A673 (cell line): ENCODE measurements at regions not wholly inside any gene's neighbourhood (a gene's known extent, or its start where the extent isn't known, plus 50 kb on each side); places are given as distances from the start of the nearest gene placed in this dataset.

Experiments
- BruUV-seq: library from RNA; stranded (reverse); fragments of 400-500 nt; replicated peaks from 2 replicates; lab custom pipeline; 2021; lab: Mats Ljungman, UMichigan
- CTCF ChIA-PET: fragments of 300-600 bp; sonication (Branson Sonifier 250); formaldehyde crosslinking; loops from one replicate; lab custom pipeline; 2022; ENCODE audit warnings: antibody characterized with exemption; lab: Charles Lee
- POLR2A ChIA-PET: fragments of 300-600 bp; sonication (Branson Sonifier 250); formaldehyde crosslinking; loops from one replicate; lab custom pipeline; 2022; ENCODE audit warnings: antibody characterized with exemption; ENCODE audit not compliant: low non-redundant PET; lab: Charles Lee
- DNase-seq: peaks from one replicate; pipeline ENCODE4 v3.0.0-alpha.2; 2015; ENCODE audit warnings: low spot score
- H3K27ac ChIP-seq: fragments of 200-600 bp; sonication (generic); 2 replicates; pipeline ENCODE4 v1.5.1; 2016; ENCODE audit warnings: mixed run types, low read depth, mild to moderate bottlenecking, mixed read lengths, antibody characterized with exemption, low read length; ENCODE audit not compliant: poor library complexity, severe bottlenecking
- H3K27me3 ChIP-seq: fragments of 200-600 bp; sonication (generic); replicated peaks from 2 replicates; pipeline ENCODE4 v1.6.1; 2017; ENCODE audit warnings: mixed run types, low read depth, mild to moderate bottlenecking, mixed read lengths, antibody characterized with exemption, low read length; ENCODE audit not compliant: insufficient read depth, poor library complexity
- H3K36me3 ChIP-seq: fragments of 200-600 bp; sonication (generic); 2 replicates; pipeline ENCODE4 v1.6.1; 2016; ENCODE audit warnings: mixed run types, mild to moderate bottlenecking, mixed read lengths, antibody characterized with exemption, low read length; ENCODE audit not compliant: insufficient read depth, poor library complexity, severe bottlenecking
- H3K4me1 ChIP-seq: fragments of 200-600 bp; sonication (generic); 2 replicates; pipeline ENCODE4 v1.6.1; 2017; ENCODE audit warnings: mixed run types, mild to moderate bottlenecking, mixed read lengths, antibody characterized with exemption, low read length; ENCODE audit not compliant: insufficient read depth, poor library complexity, severe bottlenecking
- H3K4me3 ChIP-seq: fragments of 200-600 bp; sonication (generic); 2 replicates; pipeline ENCODE4 v1.5.1; 2016; ENCODE audit warnings: low read depth, mixed run types, mild to moderate bottlenecking, mixed read lengths, low read length; ENCODE audit not compliant: poor library complexity, severe bottlenecking
- H3K9me3 ChIP-seq: fragments of 200-600 bp; sonication (generic); 2 replicates; pipeline ENCODE4 v1.6.1; 2016; ENCODE audit warnings: mixed run types, low read depth, mild to moderate bottlenecking, mixed read lengths, antibody characterized with exemption, low read length; ENCODE audit not compliant: poor library complexity, severe bottlenecking
- EZH2 ChIP-seq: fragments of 200-600 bp; sonication (generic); IDR thresholded peaks from 2 replicates; pipeline ENCODE4 v1.6.1; 2017; ENCODE audit warnings: borderline replicate concordance, low read depth, mild to moderate bottlenecking, mixed read lengths, antibody characterized with exemption, low read length; ENCODE audit not compliant: poor library complexity, severe bottlenecking
- intact Hi-C: fragments of 100-400 bp; cut with micrococcal nuclease; formaldehyde crosslinking; loops from one replicate; pipeline ENCODE4 v1.10.0; 2022; ENCODE audit not compliant: unreplicated experiment
- TF ChIP-seq, protein P1 (sequence below): fragments of 300-800, 200-600 bp; sonication (generic); conservative IDR thresholded peaks from 2 replicates; pipeline ENCODE4 v1.5.1; 2017; ENCODE audit warnings: low read depth, mild to moderate bottlenecking, antibody characterized with exemption, low read length, moderate library complexity, mixed read lengths

DNA sequence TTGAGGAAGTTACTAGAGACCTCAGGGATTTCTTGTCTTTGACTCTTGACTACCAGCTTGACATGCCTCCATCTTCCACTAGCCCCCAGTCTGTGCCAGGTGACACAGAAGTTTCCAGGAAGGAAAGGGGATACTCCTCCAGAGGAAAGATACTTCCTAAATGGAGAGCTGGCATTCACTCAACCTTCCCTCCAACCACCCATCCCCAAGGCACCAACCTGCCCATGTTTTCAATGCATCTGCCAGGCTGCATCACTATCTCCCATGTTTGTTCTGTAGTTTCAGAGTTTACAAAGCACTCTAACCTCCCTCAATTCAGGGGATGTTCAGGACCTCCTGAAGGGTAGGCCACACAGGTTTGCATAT lies 198.4 kb upstream of the LPP start:
- no peaks in the 10 kb centered on the region for H3K4me1 ChIP-seq
- no peaks in the 10 kb centered on the region for H3K36me3 ChIP-seq
- CTCF ChIA-PET: no interaction called here
- no TSS peak for BruUV-seq
- no peaks in the 10 kb centered on the region for H3K9me3 ChIP-seq
- intact Hi-C loops: no loop called here
- H3K4me3 ChIP-seq: no peak overlapping the region
- H3K27me3 ChIP-seq: no peaks in the 10 kb centered on the region
- no peak for DNase-seq
- H3K27ac ChIP-seq: no peak overlapping the region
- POLR2A ChIA-PET: no interaction called here
- no peak for TF ChIP-seq EZH2
- TF ChIP-seq, protein P1, sequence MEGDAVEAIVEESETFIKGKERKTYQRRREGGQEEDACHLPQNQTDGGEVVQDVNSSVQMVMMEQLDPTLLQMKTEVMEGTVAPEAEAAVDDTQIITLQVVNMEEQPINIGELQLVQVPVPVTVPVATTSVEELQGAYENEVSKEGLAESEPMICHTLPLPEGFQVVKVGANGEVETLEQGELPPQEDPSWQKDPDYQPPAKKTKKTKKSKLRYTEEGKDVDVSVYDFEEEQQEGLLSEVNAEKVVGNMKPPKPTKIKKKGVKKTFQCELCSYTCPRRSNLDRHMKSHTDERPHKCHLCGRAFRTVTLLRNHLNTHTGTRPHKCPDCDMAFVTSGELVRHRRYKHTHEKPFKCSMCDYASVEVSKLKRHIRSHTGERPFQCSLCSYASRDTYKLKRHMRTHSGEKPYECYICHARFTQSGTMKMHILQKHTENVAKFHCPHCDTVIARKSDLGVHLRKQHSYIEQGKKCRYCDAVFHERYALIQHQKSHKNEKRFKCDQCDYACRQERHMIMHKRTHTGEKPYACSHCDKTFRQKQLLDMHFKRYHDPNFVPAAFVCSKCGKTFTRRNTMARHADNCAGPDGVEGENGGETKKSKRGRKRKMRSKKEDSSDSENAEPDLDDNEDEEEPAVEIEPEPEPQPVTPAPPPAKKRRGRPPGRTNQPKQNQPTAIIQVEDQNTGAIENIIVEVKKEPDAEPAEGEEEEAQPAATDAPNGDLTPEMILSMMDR: no peak

DNA sequence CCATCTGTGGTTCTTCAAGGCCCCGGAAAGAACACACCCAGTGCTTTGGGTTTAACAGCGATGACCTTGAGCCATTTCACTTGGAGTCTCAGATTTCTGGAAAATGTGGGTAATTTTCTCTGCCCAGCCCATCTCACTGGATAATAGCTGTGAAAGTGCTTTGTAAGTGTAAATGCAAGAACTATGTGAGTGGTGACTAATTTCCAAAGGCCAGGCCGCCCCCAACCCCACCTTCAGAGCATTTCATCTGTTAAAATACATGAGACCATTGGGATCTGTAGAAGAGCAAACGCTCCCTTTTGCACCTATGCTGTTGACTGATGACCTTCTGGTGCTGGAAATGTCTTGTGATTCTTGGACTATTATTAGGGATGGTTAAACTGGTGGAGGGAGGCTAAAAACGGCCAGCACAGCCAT lies 196.8 kb upstream of the LPP start:
- no TSS peak for BruUV-seq
- no peaks in the 10 kb centered on the region for H3K4me1 ChIP-seq
- no peak overlapping the region for H3K4me3 ChIP-seq
- intact Hi-C loops: no loop called here
- CTCF ChIA-PET: no interaction called here
- no peaks in the 10 kb centered on the region for H3K27me3 ChIP-seq
- POLR2A ChIA-PET: no interaction called here
- H3K27ac ChIP-seq: no peak overlapping the region
- no peaks in the 10 kb centered on the region for H3K9me3 ChIP-seq
- no peaks in the 10 kb centered on the region for H3K36me3 ChIP-seq
- no peak for DNase-seq
- TF ChIP-seq, protein P1: no peak
- no peak for TF ChIP-seq EZH2

DNA sequence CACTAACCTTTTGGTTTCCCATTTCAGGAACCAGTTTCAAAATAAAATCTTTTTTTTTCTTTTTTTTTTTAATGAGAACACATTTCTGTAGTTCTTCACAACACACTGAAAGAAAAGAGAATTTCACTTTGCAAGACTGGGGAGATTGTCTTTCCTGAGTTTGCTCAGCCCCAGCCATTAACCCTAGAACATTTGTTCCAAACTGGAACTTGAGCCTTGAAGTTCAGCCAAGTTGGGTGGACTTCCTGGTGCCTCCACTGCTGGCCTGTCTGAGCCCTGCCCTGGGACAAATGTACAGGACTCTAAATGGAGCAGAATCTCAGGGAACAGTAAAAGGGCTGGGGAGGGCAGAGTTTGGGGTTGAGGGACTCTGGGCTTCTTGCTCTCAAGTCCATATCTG lies 196.4 kb upstream of the LPP start:
- Histone ChIP-seq H3K27me3 (no peaks in the 10 kb centered on the region), H3K4me1 (no peaks in the 10 kb centered on the region), H3K4me3 (no peak overlapping the region), H3K36me3 (no peaks in the 10 kb centered on the region), H3K9me3 (no peaks in the 10 kb centered on the region), H3K27ac (no peak overlapping the region)
- intact Hi-C loops: no loop called here
- no TSS peak for BruUV-seq
- TF ChIP-seq, protein P1: no peak
- TF ChIP-seq EZH2: no peak
- CTCF ChIA-PET: no interaction called here
- no peak for DNase-seq
- POLR2A ChIA-PET: no interaction called here
